IMR-90 (cell line): ENCODE measurements at regions not wholly inside any gene's neighbourhood (a gene's known extent, or its start where the extent isn't known, plus 50 kb on each side); places are given as distances from the start of the nearest gene placed in this dataset.

Experiments
- ATAC-seq: fragments of 200-7000 bp; cut with Tn5 transposase; 2 replicates; pipeline ENCODE4 v1.9.1; 2020; ENCODE audit warnings: low read depth, mild to moderate bottlenecking, moderate library complexity
- BruUV-seq: library from RNA; stranded (reverse); fragments of 400-500 nt; replicated peaks from 2 replicates; lab custom pipeline; 2021; lab: Mats Ljungman, UMichigan
- CTCF ChIA-PET: fragments of 300-600 bp; formaldehyde crosslinking; extraction: SDS; loops from one replicate; lab custom pipeline; 2021; ENCODE audit warnings: antibody characterized with exemption; lab: Yijun Ruan, JAX
- POLR2A ChIA-PET: fragments of 300-600 bp; sonication (Branson Sonifier 250); formaldehyde crosslinking; loops from one replicate; lab custom pipeline; 2022; ENCODE audit warnings: antibody characterized with exemption; ENCODE audit not compliant: unreplicated experiment; lab: Charles Lee
- DNase-seq: peaks from one replicate; pipeline ENCODE4 v3.0.0; 2013
- H2AFZ ChIP-seq: replicated peaks from 2 replicates; pipeline ENCODE3; 2013; ENCODE audit warnings: low read length, mild to moderate bottlenecking; ENCODE audit not compliant: poor library complexity
- H2AK5ac ChIP-seq: 2 replicates; pipeline ENCODE4 v1.6.1; 2013; ENCODE audit warnings: low read depth, low read length, inconsistent platforms
- H2AK9ac ChIP-seq: replicated peaks from 2 replicates; pipeline ENCODE3; 2013; ENCODE audit warnings: mild to moderate bottlenecking, low read depth, low read length, moderate library complexity; ENCODE audit not compliant: poor library complexity
- H2BK120ac ChIP-seq: 2 replicates; pipeline ENCODE4 v1.6.1; 2013; ENCODE audit warnings: low read depth, low read length, inconsistent platforms
- H2BK15ac ChIP-seq: 3 replicates; pipeline ENCODE4 v1.6.1; 2013; ENCODE audit warnings: low read depth, low read length, inconsistent platforms
- H2BK20ac ChIP-seq: 2 replicates; pipeline ENCODE4 v1.6.1; 2013; ENCODE audit warnings: low read depth, mild to moderate bottlenecking, inconsistent platforms, low read length, moderate library complexity
- H2BK5ac ChIP-seq: 2 replicates; pipeline ENCODE4 v1.6.1; 2013; ENCODE audit warnings: mild to moderate bottlenecking, low read depth, low read length, inconsistent platforms; ENCODE audit not compliant: poor library complexity, severe bottlenecking
- H3K14ac ChIP-seq: replicated peaks from 2 replicates; pipeline ENCODE4 v1.6.1; 2013; ENCODE audit warnings: low read depth, low read length, inconsistent platforms
- H3K18ac ChIP-seq: 2 replicates; pipeline ENCODE4 v1.6.1; 2013; ENCODE audit warnings: low read depth, low read length, control low read depth
- H3K23ac ChIP-seq: 2 replicates; pipeline ENCODE4 v1.6.1; 2013; ENCODE audit warnings: low read depth, low read length, inconsistent platforms
- H3K27ac ChIP-seq: 2 replicates; pipeline ENCODE4 v1.5.1; 2013; ENCODE audit warnings: mild to moderate bottlenecking, control low read depth, low read length; ENCODE audit not compliant: insufficient read depth
- H3K27me3 ChIP-seq: 2 replicates; pipeline ENCODE4 v1.6.1; 2013; ENCODE audit warnings: low read length; ENCODE audit not compliant: control insufficient read depth, insufficient read depth
- H3K36me3 ChIP-seq: 2 replicates; pipeline ENCODE4 v1.6.1; 2013; ENCODE audit warnings: low read length, mixed read lengths; ENCODE audit not compliant: control insufficient read depth, insufficient read depth
- H3K4ac ChIP-seq: 2 replicates; pipeline ENCODE4 v1.6.1; 2013; ENCODE audit warnings: low read depth, low read length, inconsistent platforms
- H3K4me1 ChIP-seq: 2 replicates; pipeline ENCODE4 v1.6.1; 2013; ENCODE audit warnings: low read length, mixed read lengths; ENCODE audit not compliant: control insufficient read depth, insufficient read depth
- H3K4me2 ChIP-seq: 2 replicates; pipeline ENCODE4 v1.6.1; 2013; ENCODE audit warnings: low read depth, mild to moderate bottlenecking, control low read depth, low read length, moderate library complexity
- H3K4me3 ChIP-seq: 2 replicates; pipeline ENCODE4 v1.5.1; 2013; ENCODE audit warnings: low read depth, mild to moderate bottlenecking, control low read depth, low read length, moderate library complexity; ENCODE audit not compliant: insufficient read depth
- H3K56ac ChIP-seq: 2 replicates; pipeline ENCODE4 v1.6.1; 2013; ENCODE audit warnings: low read length, inconsistent platforms; ENCODE audit not compliant: insufficient read depth; ENCODE audit errors: extremely low read depth
- H3K79me1 ChIP-seq, 2 experiments: 2 replicates each; pipeline ENCODE4 v1.6.1; 2013; ENCODE audit warnings: low read length in 2 of 2, inconsistent platforms in 1 of 2, low read depth in 1 of 2
- H3K9ac ChIP-seq: 2 replicates; pipeline ENCODE4 v1.6.1; 2013; ENCODE audit warnings: low read depth, low read length, control low read depth
- H3K9me1 ChIP-seq: 2 replicates; pipeline ENCODE4 v1.6.1; 2013; ENCODE audit warnings: low read length, inconsistent platforms; ENCODE audit not compliant: insufficient read depth
- H3K9me3 ChIP-seq: 2 replicates; pipeline ENCODE4 v1.6.1; 2013; ENCODE audit warnings: low read length; ENCODE audit not compliant: control insufficient read depth, insufficient read depth
- H4K20me1 ChIP-seq: 2 replicates; pipeline ENCODE4 v1.6.1; 2013; ENCODE audit warnings: low read length, inconsistent platforms; ENCODE audit not compliant: insufficient read depth
- H4K5ac ChIP-seq: 2 replicates; pipeline ENCODE4 v1.6.1; 2013; ENCODE audit warnings: mild to moderate bottlenecking, low read depth, low read length, control low read depth
- H4K8ac ChIP-seq, 2 experiments: 2 replicates each; pipeline ENCODE4 v1.6.1; 2013; ENCODE audit warnings: low read depth in 2 of 2, low read length in 2 of 2, control low read depth in 1 of 2, inconsistent platforms in 1 of 2
- H4K91ac ChIP-seq: 2 replicates; pipeline ENCODE4 v1.6.1; 2013; ENCODE audit warnings: low read depth, low read length, inconsistent platforms; ENCODE audit not compliant: insufficient read depth
- BHLHE40 ChIP-seq: fragments of 150-350 bp; IDR thresholded peaks from 2 replicates; pipeline ENCODE4 v1.6.1; 2016; ENCODE audit warnings: mild to moderate bottlenecking, low read depth, low read length
- CEBPB ChIP-seq: IDR thresholded peaks from 2 replicates; pipeline ENCODE4 v1.6.1; 2012; ENCODE audit warnings: low read depth, low read length, improper control_type of control experiment
- CHD1 ChIP-seq: IDR thresholded peaks from 2 replicates; pipeline ENCODE4 v1.6.1; 2012; ENCODE audit warnings: low read depth, low read length, improper control_type of control experiment
- CTCF ChIP-seq: conservative IDR thresholded peaks from 2 replicates; pipeline ENCODE4 v1.5.1; 2012; ENCODE audit warnings: mild to moderate bottlenecking, low read depth, low read length, improper control_type of control experiment
- ELK1 ChIP-seq: fragments of 150-350 bp; IDR thresholded peaks from 2 replicates; pipeline ENCODE4 v1.6.1; 2016; ENCODE audit warnings: low read depth, mild to moderate bottlenecking, low read length, moderate library complexity, borderline replicate concordance
- FOS ChIP-seq: fragments of 150-350 bp; IDR thresholded peaks from 2 replicates; pipeline ENCODE4 v1.6.1; 2016; ENCODE audit warnings: low read depth, low read length
- MAFK ChIP-seq: IDR thresholded peaks from 2 replicates; pipeline ENCODE4 v1.6.1; 2012; ENCODE audit warnings: low read depth, low read length, improper control_type of control experiment
- MAZ ChIP-seq: IDR thresholded peaks from 2 replicates; pipeline ENCODE4 v1.6.1; 2012; ENCODE audit warnings: low read depth, mild to moderate bottlenecking, low read length, improper control_type of control experiment, moderate library complexity, borderline replicate concordance
- MXI1 ChIP-seq: IDR thresholded peaks from 2 replicates; pipeline ENCODE4 v1.6.1; 2012; ENCODE audit warnings: low read depth, mild to moderate bottlenecking, low read length, moderate library complexity, borderline replicate concordance
- NFE2L2 ChIP-seq: fragments of 150-350 bp; IDR thresholded peaks from 2 replicates; pipeline ENCODE4 v1.6.1; 2016; ENCODE audit warnings: low read depth, mild to moderate bottlenecking, low read length
- POLR2A ChIP-seq: IDR thresholded peaks from 2 replicates; pipeline ENCODE4 v1.6.1; 2012; ENCODE audit warnings: mild to moderate bottlenecking, low read depth, low read length
- RAD21 ChIP-seq: IDR thresholded peaks from 2 replicates; pipeline ENCODE4 v1.6.1; 2012; ENCODE audit warnings: low read length, improper control_type of control experiment
- RCOR1 ChIP-seq: IDR thresholded peaks from 2 replicates; pipeline ENCODE4 v1.6.1; 2012; ENCODE audit warnings: mild to moderate bottlenecking, low read length, improper control_type of control experiment; ENCODE audit not compliant: insufficient replicate concordance
- RFX5 ChIP-seq: IDR thresholded peaks from 2 replicates; pipeline ENCODE4 v1.8.0; 2012; ENCODE audit warnings: low read depth, mild to moderate bottlenecking, low read length, moderate library complexity
- SMC3 ChIP-seq: fragments of 150-350 bp; IDR thresholded peaks from 2 replicates; pipeline ENCODE4 v1.6.1; 2016; ENCODE audit warnings: low read depth, mild to moderate bottlenecking, antibody characterized with exemption, low read length, moderate library complexity
- WGBS, 2 experiments: methylation state at CpG; one replicate each; pipeline versions ENCODE4 v1.1.5 to v1.1.7; 2013; ENCODE audit warnings: missing lambda C conversion rate in 2 of 2; ENCODE audit not compliant: insufficient read length in 1 of 2; ENCODE audit errors: extremely low coverage in 2 of 2; 5-methylcytosine and 5-hydroxymethylcytosine counted together
- dilution Hi-C: fragments of 300-500 bp; cut with HindIII; formaldehyde crosslinking; loops from one replicate; pipeline ENCODE4 v1.14.3; 2018; ENCODE audit warnings: low sequenced_read_pairs; ENCODE audit not compliant: unreplicated experiment
- in situ Hi-C: fragments of 300-500 bp; cut with MboI; formaldehyde crosslinking; loops from 3 replicates; pipeline ENCODE4 v1.14.3; 2019; ENCODE audit warnings: low sequenced_read_pairs, inconsistent platforms, mixed read lengths
- intact Hi-C: fragments of 100-400 bp; cut with micrococcal nuclease; formaldehyde crosslinking; loops from 2 replicates; pipeline ENCODE4 v1.10.0; 2022
- TF ChIP-seq, protein P1 (sequence below): fragments of 150-350 bp; IDR thresholded peaks from 2 replicates; pipeline ENCODE4 v1.6.1; 2017; ENCODE audit warnings: mild to moderate bottlenecking, antibody characterized with exemption, low read length, low read depth

GRCh38 chr15:31434275-31434587 is 107.6 kb downstream of the KLF13 start:
- peak overlapping the region; percentile 81 for H4K91ac ChIP-seq
- dilution Hi-C loops, result no loop called here
- ATAC-seq (no peak), DNase-seq (no peak)
- POLR2A ChIA-PET, result interaction anchor here (0.8 kb wide), 1 partner anchor 22 kb away, joined by 7 read pairs; no protein-coding TSS in a partner anchor
- peak overlapping the region; percentile 60 for H4K5ac ChIP-seq
- peak overlapping the region; percentile 87; the same call in 1 of the 3 replicates for H2BK15ac ChIP-seq
- H3K4ac ChIP-seq, result peak overlapping the region; percentile 94
- peak overlapping the region; percentile 72 for H3K27ac ChIP-seq
- TF ChIP-seq POLR2A (no peak), CTCF (no peak), ELK1 (no peak), RFX5 (no peak), SMC3 (no peak), FOS (no peak), CHD1 (no peak), MAZ (no peak), MAFK (no peak), NFE2L2 (no peak), RCOR1 (no peak), BHLHE40 (no peak), MXI1 (no peak), CEBPB (no peak), RAD21 (no peak)
- TF ChIP-seq, protein P1, sequence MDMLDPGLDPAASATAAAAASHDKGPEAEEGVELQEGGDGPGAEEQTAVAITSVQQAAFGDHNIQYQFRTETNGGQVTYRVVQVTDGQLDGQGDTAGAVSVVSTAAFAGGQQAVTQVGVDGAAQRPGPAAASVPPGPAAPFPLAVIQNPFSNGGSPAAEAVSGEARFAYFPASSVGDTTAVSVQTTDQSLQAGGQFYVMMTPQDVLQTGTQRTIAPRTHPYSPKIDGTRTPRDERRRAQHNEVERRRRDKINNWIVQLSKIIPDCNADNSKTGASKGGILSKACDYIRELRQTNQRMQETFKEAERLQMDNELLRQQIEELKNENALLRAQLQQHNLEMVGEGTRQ, result no peak
- in situ Hi-C loops, result no loop called here
- no peak overlapping the region for H3K4me3 ChIP-seq
- no CpG with 5 or more reads among the region's 3 CpGs for WGBS, 2 experiments
- peak overlapping the region; percentile 76 for H3K14ac ChIP-seq
- BruUV-seq, result no TSS peak
- H3K18ac ChIP-seq, result peak overlapping the region; percentile 27; the same call in 1 of the 2 replicates
- H3K23ac ChIP-seq, result peak overlapping the region; percentile 4; the same call in 1 of the 2 replicates
- H2BK20ac ChIP-seq, result peak overlapping the region; percentile 89
- peaks cover 14% of the 10 kb centered on the region for H3K4me1 ChIP-seq
- peak overlapping the region; percentile 76 for H2AK9ac ChIP-seq
- no peaks in the 10 kb centered on the region for H4K20me1 ChIP-seq
- H4K8ac ChIP-seq, result peak overlapping the region; percentile 39 to 83
- H2AFZ ChIP-seq, result peak overlapping the region; percentile 86
- peak overlapping the region; percentile 50; the same call in 1 of the 2 replicates for H3K56ac ChIP-seq
- H2BK5ac ChIP-seq, result peak overlapping the region; percentile 76
- peaks cover 13% of the 10 kb centered on the region for H3K9me1 ChIP-seq
- H3K79me1 ChIP-seq, result no peaks in the 10 kb centered on the region
- intact Hi-C loops, result loop anchor here (2.0 kb wide), 1 partner anchor 107 kb away; the partner anchor contains the start of gene KLF13
- H2BK120ac ChIP-seq, result peak overlapping the region; percentile 91
- H3K4me2 ChIP-seq, result no peak overlapping the region
- H3K9ac ChIP-seq, result 0 out of 2 replicates have a peak overlapping the region, but pooled peaks have one; percentile 20
- H3K9me3 ChIP-seq, result no peaks in the 10 kb centered on the region
- peak overlapping the region; percentile 92 for H2AK5ac ChIP-seq
- CTCF ChIA-PET, result interaction anchor here (0.7 to 2.2 kb wide), 10 partner anchors 22 to 251 kb away, joined by 3 to 6 read pairs (median 4); partner anchors contain the start of gene KLF13
- no peaks in the 10 kb centered on the region for H3K36me3 ChIP-seq
- H3K27me3 ChIP-seq, result no peaks in the 10 kb centered on the region
